ENCODE measurements at regions not wholly inside any gene's neighbourhood (a gene's known extent, or its start where the extent isn't known, plus 50 kb on each side); places are given as distances from the start of the nearest gene placed in this dataset.
A peak's percentile ranks its signal among the peaks of the same experiment; 100 is the strongest.
"Not testable (repeated sequence)": the region's sequence is repeated elsewhere in the genome, so short reads cannot be mapped to it uniquely, and the experiment has no call there.

DNA sequence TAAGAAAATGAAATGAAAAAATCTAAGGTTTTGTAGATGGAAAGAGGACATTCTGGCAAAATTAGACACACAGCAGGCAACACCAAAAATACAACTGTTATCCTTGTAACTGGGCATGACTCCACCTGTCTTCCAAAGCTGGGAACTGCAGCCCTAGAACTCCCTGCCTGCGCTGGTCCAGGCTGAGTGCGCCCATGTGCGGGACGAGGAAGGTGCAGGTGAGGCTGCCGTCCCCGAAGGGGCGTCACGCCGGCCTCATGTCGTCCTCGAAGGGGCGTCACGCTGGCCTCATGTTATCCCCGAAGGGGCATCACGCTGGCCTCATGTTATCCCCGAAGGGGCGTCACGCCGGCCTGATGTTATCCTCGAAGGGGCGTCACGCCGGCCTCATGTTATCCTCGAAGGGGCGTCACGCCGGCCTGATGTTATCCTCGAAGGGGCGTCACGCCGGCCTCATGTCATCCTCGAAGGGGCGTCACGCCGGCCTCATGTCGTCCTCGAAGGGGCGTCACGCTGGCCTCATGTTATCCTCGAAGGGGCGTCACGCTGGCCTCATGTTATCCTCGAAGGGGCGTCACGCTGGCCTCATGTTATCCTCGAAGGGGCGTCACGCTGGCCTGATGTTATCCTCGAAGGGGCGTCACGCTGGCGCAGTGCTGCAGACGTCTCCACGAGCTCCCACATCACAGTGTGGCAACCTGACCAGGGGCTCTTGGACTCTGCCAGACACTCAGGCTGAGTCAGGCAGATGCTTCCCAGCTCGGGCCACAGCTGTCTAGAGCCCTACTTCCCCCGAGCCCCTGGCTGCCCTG, 100.3 kb upstream of the SALL3 start:
- not testable (repeated sequence) for DNase-seq

DNA sequence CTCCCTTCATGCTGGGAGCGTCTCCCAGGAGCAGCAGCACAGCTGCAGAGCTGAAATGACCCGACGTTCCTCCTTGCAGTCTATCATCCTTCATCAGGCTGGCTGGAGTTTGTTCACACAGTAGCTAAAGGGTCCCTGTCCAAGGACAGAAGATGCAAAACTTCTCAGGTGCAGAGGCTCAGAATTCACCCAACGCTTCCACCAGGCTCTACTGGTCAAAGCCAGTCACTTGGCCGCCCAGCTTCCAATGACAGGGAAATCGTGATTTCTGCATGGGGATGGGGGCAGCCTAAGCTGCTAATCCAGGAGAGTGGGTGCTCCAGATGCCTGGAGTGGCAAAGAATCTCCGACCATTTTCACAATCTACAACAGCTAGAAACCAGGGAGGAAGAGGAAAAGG, 97.0 kb upstream of the SALL3 start:
- no peak for DNase-seq

DNA sequence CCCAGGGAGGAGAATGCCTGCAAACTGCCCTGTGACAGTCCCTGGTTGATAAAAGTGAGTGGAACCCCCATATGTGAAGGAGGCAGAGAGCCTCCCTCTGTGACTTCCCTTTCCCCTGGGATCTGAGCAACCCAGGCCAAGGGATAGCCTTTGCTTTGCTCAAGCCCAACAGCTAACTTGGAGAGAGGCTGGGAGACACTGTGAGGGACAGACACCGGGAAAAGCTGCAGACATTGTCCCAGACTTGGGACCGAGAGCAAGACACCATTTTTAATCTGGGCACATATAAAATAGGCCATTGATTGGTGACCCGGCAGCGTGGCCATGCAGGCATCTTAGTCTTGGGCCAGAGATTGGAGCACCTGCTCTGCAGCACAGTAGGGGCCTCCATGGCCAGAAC, 96.1 kb upstream of the SALL3 start:
- DNase-seq, result no peak

DNA sequence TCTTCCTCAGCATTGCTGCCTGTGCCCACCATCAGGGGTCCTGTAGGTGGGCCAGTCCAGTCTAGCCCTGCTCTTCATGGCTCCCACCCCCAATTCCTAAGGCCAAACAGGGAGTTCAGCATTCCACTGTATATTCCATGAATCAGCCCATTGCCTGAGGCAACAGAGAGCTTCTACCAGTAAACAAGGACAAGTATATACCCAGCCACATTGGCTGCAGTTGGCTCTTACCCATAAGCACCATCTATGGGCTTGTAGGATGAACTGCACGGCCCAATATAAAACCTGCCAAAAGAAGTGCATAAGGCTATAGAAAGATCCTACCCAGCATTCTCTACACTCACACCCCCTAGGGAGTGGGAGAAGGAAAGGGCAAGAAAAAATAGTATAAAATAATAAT, 95.1 kb upstream of the SALL3 start:
- no peak for DNase-seq

DNA sequence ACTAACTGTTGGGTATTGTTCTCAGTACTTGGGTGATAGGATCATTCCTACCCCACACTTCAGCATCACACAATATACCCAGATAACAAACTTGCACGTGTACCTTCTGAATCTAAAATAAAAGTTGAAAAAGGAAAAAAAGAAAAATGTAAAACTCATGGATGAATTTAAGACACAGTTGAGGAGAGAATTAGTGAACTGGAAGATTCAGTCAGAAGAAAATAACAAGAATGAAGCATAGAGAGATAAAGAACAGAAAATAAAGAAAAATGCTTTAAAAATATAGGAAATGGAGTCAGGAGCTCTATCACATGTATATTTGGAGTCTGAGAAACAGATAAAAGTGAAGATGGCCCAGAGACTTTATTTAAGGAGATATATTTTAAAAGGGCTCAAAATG, 90.4 kb upstream of the SALL3 start:
- no peak for DNase-seq

DNA sequence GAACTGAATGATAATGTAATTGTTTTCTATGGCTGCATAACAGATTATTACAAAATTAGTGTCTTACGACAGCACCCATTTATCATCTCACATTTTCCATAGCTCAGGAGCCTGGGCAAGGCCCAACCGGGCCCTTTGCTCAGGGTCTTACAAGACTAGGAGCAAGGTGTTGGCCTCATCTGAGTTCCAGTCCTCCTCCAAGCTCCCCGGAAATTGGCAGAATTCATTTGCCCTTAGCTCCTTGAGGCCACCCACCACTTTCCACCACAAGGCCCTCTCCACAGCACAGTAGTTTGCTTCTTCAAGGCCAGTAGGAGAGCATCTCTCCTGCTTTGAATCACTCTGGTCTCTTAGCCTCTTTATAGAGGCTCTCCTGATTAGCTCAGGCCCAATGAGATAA, 89.2 kb upstream of the SALL3 start:
- DNase-seq, result no peak

DNA sequence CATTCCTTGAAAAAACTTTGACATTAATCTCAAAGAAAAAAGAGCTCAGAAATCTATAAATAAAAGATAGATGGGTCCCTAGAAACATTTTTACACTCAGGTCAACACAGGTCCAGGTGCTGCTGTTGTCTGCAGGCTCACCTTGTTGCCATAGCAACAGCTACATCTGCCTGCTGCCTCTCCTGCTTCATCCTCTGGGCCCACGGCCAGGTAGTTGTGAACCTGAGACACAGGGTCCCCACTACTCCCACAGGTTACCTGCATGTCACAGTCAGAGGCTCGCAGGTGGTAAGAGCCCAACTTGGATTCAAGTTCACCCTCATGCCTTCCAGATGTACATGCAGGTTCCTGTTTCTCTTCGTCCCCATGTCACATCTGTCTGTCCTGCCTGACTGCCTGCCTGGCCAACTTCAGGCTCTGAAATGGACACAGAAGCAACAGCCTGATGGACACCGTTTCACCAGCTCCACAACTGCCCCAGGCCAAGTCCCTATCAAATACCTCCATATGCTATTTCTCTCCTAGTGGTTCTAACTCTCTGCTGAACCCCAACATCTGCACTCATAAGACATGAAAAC, 88.3 kb upstream of the SALL3 start:
- peak; percentile 5 for DNase-seq

DNA sequence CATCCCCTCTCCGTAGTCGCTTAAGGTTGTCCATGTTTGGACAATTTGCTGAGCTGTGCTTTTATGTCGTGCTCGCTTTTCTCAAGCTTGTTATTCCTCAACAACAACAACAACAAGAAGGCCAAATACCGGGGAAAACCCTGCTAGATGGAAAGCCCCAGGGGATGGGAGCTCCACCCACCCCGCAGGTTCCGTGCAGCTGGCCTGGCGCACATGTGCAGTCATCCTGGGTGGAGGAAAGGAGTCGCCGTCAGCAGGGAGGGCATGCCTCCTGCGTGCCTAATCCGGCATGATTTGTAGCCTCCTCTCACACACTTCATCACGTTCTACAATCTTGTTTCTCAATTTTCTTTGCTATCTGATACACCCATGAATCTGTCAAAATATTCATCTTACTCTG, 87.4 kb upstream of the SALL3 start:
- DNase-seq, result no peak

DNA sequence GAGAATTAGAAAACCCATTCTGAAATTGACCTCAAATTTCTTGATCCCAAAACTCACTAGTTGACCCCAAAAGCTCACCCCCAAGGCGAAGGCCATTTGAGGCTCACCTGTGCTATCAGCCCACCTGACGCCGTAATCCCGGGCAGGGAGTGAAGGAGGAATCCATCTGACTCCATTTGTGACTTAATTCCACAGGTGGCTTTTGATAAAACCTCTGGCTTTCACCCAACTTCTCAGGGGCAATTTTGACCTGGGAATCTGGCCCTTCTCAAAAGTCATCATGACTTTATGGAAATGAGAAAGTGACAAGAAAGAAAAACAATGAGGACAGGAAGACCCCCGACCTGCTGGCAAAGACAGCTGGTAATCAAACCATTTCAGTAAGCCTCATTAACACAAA, 86.9 kb upstream of the SALL3 start:
- DNase-seq, result no peak

DNA sequence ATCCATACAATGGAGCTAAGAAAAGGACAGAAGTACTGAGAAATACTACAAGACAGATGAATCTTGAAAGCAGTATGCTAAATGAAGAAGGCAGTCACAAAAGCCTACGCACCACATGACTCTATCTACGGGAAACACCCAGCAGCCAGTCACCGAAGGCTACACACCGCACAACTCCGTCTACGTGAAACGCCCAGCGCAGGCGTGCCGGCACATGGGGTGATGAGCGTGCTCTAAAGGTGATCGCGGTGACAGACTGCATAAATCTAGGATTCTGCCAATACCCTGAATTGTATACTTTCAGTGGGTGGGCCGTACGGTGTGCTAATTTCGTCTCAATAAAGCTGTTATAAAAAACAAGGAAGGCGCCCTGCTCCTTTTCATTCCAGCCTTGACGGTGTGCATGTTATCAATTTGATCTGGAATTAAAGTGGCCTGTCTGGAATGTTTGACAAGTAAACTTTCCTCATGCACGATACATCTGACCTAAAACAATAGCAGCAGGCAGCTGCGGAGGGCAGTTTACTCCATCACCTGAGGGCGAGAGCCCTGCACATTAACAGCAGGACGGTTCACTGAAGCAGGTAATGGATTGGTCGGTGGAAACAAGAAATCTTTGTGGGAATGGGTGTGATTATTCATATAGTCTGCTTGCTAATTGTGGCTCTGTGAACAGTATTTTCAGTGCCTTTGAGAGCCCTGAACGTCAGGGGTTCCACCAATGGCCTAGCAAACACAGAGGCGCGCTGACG, 86.2 kb upstream of the SALL3 start:
- DNase-seq, result no peak

DNA sequence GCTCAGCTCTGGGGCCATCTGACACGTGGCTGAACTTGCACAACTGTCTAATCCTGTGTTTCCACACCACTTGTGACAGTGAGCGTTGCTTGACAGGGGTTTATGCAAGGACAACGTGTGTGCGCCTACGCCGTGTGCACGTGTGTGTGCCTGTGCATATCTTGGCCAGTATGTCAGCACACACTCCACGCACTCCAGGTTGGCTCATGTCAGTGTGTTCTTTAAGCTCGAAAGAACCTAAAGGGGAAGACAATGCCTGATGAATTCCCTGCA, 85.6 kb upstream of the SALL3 start:
- no peak for DNase-seq

DNA sequence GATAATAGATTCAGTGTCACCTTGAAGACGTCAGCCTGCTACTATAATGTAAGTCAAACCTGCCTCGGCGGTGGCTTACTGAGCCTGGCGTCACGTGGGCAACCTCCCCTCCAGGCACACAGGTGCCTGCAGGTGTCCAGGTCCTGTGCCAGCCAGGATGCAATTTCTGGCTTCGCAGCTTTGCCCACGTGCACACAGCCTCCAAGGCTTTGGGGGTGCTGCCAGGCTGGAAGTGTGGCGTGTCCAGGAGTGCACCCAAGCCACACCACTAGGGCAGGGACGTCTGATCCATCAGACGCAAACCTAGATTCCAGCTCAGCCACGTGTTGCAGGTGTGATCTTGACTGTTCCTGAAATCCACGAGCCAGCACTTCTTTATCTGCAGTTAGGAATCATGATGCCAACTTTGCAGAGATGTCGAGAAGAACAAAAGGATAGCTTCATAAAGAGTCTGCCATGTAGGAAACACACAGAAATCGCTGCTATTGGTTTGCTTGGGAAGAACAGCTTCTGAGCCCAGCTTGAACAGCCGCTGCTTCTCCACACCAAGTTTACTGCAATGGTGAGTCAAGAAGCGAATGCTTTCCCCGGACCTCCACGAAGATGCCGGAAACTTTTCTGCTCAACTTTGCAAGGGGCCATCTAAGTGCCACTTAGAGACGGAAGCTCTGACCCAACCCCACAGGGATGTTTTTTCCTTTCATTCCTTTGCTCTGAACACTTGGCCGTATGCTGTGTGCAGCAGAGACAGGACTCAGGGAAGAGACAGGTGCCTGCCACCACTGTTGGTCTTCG, 84.2 kb upstream of the SALL3 start:
- DNase-seq, result no peak

DNA sequence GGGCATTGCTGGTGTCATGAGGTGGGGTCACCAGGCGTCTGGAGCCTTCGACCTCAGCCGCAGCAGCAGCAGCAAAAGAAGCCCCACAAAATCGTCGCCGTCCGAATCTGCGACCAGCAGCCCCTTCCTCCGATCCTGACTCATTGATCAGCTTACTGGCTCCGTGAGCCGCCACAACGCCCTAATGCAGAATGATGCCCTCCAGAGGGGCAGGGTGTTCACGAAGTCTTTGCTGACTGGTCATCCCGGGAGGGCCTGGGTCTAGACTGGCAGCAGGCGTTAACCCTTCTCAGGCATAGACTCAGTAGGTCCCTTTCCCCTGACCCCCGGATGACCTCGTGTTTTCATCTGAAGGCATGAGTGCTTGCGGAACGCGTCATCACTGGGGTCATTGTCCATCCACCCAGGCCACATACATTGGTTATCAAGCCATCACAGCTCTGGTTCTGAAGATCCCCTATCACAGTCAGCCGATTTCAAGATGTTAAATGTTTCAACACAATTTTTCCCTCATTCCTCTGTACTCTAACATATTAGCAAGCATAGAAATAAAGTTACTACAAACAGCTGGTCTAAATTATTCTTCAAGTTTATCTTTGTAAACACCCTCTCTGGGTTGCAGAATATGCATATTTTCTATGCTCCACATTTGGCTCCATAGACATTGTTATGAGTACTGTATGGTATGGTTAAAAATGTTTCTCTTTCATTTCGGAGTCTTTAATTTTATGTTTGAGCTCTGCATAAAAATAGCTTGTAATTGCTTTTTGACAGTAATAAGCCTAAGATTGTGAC, 83.3 kb upstream of the SALL3 start:
- DNase-seq, result no peak

DNA sequence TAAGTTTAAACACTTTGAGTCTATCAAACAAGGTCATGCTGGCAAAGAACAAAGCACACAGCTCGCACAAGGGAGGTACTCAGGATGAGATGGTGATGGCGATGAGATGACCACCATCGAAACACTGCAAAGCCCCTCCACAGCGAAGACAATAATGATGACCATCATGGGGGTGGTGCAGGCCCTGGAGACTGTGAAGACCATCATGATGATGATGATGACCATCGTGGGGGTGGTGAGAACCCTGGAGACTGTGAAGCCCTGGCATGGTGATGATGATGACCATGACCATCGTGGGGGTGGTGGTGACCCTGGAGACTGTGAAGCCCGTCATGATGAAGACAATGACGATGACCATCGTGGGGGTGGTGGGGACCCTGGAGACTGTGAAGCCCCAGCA, 81.6 kb upstream of the SALL3 start:
- DNase-seq, result no peak

DNA sequence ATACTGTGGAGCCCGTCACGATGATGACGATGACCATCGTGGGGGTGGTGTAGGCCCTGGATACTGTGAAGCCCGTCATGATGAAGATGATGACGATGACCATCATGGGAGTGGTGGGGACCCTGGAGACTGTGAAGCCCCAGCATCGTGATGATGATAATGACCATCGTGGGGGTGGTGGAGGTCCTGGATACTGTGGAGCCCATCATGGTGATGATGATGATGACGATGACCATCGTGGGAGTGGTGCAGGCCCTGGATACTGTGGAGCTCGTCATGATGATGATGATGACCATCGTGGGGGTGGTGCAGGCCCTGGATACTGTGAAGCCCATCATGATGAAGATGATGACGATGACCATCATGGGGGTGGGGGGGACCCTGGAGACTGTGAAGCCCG, 81.0 kb upstream of the SALL3 start:
- DNase-seq, result no peak

DNA sequence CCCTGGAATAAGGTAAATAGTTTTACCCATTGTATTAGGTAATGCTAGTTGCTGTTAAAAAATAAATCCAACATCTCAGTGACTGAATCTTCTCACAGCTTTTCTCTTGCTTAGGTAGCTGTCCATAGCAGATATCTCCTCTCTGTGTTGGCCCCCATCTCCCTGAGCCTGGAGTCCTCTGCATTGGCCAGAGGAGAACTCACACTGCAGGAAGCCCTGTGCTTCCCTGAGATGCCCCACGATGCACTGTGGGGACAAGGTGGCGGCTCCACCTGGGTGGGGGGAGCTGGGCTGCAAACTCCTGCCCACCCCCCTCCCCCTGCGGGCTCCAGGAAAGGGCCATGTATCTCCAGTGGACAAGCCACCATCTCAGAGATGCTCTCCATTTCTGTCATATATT, 80.4 kb upstream of the SALL3 start:
- no peak for DNase-seq

DNA sequence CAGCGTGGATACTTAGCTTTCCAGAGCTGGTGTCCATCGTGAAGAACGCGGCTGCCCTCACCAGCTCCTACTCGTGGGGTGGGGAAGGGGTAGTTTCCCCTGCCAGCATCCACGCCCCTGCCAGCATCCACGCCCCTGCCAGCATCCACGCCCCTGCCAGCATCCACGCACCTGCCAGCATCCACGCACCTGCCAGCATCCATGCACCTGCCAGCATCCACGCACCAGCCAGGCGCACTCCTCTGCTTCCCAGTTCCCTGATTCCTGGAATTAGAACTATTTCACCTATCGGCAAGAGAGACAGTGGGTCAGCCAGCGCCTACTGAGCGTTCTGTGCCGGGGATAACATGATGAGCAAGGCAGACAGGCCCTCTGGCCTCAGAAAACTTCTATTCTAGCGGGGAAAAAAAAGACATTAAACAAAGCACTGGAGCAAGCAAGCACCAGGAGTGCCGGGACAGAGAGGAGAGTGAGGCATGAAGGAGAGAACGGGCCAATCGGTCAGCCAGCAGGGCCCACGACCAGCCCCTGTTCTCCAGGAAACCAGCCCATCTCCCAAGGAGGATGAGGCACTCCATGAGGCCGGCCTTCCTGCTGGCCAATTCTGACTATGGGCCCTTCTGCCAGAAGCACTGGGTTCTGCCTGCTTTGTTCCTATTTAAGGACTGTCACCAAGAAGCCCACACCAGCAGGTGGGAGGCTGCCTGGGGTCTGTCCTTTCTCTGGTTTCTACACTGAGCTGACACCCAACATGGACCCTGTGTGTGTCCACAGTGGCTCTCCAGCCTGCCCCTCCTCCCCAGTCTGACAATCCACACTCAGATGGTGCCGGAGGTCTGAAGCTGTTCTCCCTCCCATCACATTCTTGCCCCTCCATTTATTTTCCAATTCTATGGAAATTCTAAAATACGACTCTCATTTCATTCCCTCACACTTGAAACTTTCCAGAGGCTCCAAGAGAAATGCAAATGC, 78.4 kb upstream of the SALL3 start:
- DNase-seq, result no peak

DNA sequence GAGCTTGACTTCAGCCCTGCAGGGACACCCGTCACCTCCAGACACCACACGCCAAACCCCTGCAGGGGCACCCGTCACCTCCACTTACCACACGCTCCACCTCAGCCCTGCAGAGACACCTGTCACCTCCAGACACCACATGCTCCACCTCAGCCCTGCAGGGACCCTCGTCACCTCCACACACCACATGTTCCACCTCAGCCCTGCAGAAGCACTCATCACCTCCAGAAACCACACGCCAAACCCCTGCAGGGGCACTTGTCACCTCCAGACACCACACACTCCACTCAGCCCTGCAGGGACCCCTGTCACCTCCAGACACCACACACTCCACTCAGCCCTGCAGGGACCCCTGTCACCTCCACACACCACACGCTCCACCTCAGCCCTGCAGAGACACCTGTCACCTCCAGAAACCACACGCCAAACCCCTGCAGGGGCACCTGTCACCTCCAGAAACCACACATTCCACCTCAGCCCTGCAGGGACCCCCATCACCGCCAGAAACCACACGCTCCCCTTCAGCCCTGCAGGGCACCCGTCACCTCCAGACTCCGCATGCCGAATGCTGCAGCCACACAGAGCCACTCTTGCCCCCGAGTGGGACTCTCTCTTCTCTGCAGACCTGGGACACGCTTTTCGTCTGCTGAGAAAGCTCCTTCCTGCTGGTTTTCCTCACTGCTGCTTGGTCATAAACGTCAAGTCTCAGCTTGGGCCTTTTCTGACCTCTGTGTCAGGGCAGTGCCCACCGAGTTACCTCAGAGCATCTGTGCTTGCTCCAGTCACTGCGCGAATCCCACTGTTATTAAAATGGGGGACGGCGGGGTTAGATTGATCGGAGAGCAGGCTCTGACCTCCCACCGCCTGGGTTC, 77.5 kb upstream of the SALL3 start:
- no peak for DNase-seq

DNA sequence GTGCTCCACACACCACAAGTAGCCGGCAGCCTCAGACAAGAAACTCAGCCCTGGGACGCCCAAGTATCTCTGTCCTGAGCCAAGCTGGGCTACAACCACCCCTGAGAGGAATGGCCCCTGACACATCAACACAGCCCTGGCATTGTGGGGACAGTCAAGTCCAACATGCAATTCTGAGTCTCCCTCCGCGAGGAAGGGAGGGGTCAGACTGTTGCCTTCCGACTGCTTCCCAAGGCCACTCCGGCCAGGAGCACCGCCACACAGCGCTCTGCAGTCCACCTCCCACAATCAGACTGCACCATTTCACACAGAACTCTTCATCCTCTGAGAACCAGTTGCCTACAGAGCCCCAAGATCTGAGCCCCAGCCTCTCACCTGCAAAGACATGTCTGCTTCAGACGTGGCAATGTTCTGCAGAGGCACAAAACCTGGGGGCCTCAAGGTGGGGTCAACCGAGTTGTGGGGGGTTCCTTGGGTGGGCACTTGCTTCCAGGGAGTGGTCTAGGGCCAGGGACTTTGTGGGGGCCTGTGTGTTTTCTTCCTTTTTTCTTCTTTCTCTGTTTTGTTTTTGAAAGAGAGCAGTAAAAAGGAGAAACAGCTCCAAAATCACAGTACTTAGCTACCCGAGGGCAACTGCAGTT, 76.7 kb upstream of the SALL3 start:
- no peak for DNase-seq

Data from NCI-H510A (cell line).